ENCODE measurements at regions not wholly inside any gene's neighbourhood (a gene's known extent, or its start where the extent isn't known, plus 50 kb on each side); places are given as distances from the start of the nearest gene placed in this dataset.

GRCh38 chr14:34324363-34324795 is 137.7 kb downstream of the SPTSSA start (continued):
- TF ChIP-seq MCM5 (IDR thresholded peaks at IDR 0.05; ENCODE audit: low read depth), result no peak
- TF ChIP-seq PHTF2 (CRISPR knock-in tag; IDR thresholded peaks at IDR 0.05), result no peak
- TF ChIP-seq FOXK2 (conservative IDR thresholded peaks at IDR 0.05 in 1 of 2, IDR thresholded peaks at IDR 0.05 in 1 of 2; ENCODE audit: low read depth in 2 of 2), result 0 out of 4 replicates have a peak, but pooled peaks of 1 of the 2 experiments have one; percentile 21
- peak; percentile 41 to 59; a peak in 3 of 4 replicates for TF ChIP-seq RAD21 (CRISPR knock-in tag; conservative IDR thresholded peaks at IDR 0.05 in 1 of 2, IDR thresholded peaks at IDR 0.05 in 1 of 2)
- TF ChIP-seq REST (IDR thresholded peaks at IDR 0.05; ENCODE audit: borderline replicate concordance), result peak; percentile 26; the same call in 1 of the 2 replicates
- TF ChIP-seq REST (CRISPR knock-in tag; IDR thresholded peaks at IDR 0.05; ENCODE audit: low read depth), result no peak
- TF ChIP-seq ZNF384 (IDR thresholded peaks at IDR 0.05; ENCODE audit: low read depth, low read length), result peak; percentile 78
- peak; percentile 28 to 68 (median 51); a peak in 5 of 6 replicates for TF ChIP-seq CTCF (IDR thresholded peaks at IDR 0.05 in 2 of 3, conservative IDR thresholded peaks at IDR 0.05 in 1 of 3; ENCODE audit: insufficient read depth in 2 of 3, low read depth in 1 of 3, low read length in 3 of 3)
- TF ChIP-seq STAG1 (CRISPR knock-in tag; IDR thresholded peaks at IDR 0.05; ENCODE audit: borderline replicate concordance), result peak; percentile 34; the same call in 1 of the 2 replicates
- TF ChIP-seq, protein P1, sequence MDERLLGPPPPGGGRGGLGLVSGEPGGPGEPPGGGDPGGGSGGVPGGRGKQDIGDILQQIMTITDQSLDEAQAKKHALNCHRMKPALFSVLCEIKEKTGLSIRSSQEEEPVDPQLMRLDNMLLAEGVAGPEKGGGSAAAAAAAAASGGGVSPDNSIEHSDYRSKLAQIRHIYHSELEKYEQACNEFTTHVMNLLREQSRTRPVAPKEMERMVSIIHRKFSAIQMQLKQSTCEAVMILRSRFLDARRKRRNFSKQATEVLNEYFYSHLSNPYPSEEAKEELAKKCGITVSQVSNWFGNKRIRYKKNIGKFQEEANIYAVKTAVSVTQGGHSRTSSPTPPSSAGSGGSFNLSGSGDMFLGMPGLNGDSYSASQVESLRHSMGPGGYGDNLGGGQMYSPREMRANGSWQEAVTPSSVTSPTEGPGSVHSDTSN (CRISPR knock-in tag; IDR thresholded peaks at IDR 0.05; ENCODE audit: low read depth), result no peak
- TF ChIP-seq, protein P1 (tag; conservative IDR thresholded peaks at IDR 0.05; ENCODE audit: low read depth), result peak; percentile 81
- TF ChIP-seq PKNOX1 (IDR thresholded peaks at IDR 0.05), result peak; percentile 82

Measured in K562 (cell line).